Esophagus squamous epithelium (tissue), 4 donors: ENCODE measurements at regions not wholly inside any gene's neighbourhood (a gene's known extent, or its start where the extent isn't known, plus 50 kb on each side); places are given as distances from the start of the nearest gene placed in this dataset.

ENCODE experiments used
- CTCF ChIP-seq, 6 experiments: fragments of 450-650 bp in 4 of 6; fragments of 200-600 bp in 2 of 6; sonication (generic) in 2 of 6; IDR thresholded peaks; one replicate each; pipeline ENCODE4 v1.5.1; 2016 to 2019; ENCODE audit warnings: antibody characterized with exemption in 6 of 6, mild to moderate bottlenecking in 4 of 6, moderate library complexity in 4 of 6
- POLR2A ChIP-seq, 4 donors: fragments of 450-650 bp; IDR thresholded peaks; one replicate each; pipeline ENCODE4 v1.6.1; 2017; ENCODE audit warnings: antibody characterized with exemption in 4 of 4, mild to moderate bottlenecking in 4 of 4, moderate library complexity in 3 of 4

DNA sequence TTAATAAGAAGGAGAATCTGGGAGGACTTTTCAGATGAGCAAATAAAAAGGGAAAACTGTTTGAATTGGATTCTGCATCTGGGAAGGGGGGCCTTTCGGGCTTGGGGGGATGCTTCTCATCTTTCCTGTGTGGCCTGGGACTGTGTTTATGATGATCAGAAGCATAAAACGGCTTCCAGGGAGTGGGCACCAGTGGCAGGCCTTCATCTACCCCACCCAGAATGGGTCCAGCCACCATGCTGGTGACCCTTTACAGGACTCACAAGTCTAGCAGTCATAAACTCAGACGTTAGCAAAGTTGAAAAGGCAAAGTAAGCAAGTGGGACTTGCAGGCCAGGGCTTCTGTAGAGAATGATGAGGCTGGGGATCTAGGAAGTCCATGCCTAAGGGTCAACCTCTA, 198.3 kb upstream of the ZMIZ1 start:
- TF ChIP-seq CTCF (IDR thresholded peaks at IDR 0.05) (no peak), POLR2A (IDR thresholded peaks at IDR 0.05) (no peak)
